GM18858 (cell line): ENCODE measurements at regions not wholly inside any gene's neighbourhood (a gene's known extent, or its start where the extent isn't known, plus 50 kb on each side); places are given as distances from the start of the nearest gene placed in this dataset.

Experiments used
- ATAC-seq: cut with Tn5 transposase; IDR thresholded peaks from one replicate; pipeline ENCODE4 v1.9.1; 2021; ENCODE audit not compliant: unreplicated experiment

GRCh38 chr4:59068722-59069418 is 1958.7 kb upstream of the IGFBP7 start:
- no peak for ATAC-seq

DNA sequence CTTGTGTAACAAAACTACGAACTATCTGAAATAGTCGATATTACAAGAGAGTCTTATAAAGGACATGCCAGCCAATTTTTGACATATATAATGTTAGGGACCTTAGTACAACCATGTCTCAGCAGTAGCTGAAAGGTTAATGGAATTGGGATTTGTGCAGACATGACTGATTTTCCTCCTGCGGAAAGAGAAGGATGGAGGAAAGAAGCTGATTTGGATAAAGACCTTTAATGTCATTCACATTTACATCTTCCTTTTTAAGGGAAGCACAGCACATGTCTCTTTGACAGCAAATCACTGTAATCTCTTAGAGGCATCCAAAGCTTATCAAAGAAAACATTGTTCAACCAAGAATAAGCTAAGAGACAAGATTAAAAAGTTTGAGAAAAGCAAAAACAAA is 1976.2 kb upstream of the IGFBP7 start:
- ATAC-seq = no peak

GRCh38 chr4:59091146-59092142 is 1981.3 kb upstream of the IGFBP7 start:
- no peak for ATAC-seq

GRCh38 chr4:59094505-59094904 is 1984.3 kb upstream of the IGFBP7 start:
- no peak for ATAC-seq

DNA sequence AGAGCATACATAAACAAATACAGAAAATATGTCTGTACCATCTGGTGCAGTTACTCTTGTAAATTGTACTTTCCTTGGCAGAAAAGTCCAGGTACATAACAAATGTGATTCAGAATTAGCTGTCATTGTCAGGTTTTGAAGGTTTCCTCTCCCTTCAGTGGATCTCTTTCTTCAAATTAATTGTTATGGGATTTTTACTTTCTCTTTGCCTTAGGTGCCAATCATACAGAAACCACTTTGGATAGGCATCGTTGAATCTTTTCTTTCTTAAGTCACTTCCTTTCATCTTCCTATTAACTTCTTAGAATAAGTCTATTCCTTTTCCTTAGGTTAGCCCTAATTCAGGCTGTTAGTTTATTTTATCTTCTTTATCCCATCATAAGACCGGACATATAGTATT is 1992.1 kb upstream of the IGFBP7 start:
- ATAC-seq = no peak

DNA sequence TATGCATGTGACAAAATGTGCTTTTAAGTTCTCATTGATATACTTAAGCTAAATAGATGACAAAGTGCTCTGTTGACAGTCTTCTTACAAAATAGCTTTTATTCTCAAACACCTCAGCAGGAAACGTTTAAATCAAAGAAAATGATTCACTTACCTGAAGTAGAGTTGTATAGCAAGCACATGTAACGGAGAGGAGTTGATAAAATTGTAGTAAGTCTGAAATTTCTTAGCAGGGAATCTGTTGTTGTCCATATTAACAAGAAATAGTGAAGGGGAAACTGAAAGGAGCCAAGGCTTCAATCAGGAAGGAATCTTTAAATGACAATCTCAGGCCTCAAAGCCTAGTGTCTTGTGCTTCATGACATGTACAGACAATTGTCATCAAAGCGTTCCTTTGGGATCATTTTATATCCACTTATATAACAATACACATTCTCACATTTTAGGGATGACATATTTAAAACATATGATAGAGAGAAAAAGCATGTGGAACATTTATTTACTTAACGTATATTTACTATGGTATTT is 2010.2 kb upstream of the IGFBP7 start:
- ATAC-seq = no peak

DNA sequence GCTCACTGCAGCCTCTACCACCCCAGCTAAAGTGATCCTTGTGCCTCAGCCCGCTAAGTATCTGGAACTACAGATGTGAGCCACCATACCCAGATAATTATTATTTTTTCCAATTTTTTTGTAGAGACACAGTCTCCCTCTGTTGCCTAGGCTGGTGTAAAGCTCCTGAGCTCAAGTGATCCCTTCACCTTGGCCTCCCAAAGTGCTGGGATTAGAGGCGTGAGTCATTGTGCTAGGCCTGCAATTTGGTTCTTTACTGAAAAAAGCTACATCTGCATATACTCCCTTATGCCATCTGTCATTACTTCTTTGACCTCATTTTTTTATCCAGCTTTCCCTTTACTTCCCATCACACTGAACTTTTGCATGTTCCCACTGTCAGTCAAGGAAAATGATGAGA is 2012.4 kb upstream of the IGFBP7 start:
- no peak for ATAC-seq

GRCh38 chr4:59126159-59126558 is 2016.0 kb upstream of the IGFBP7 start:
- ATAC-seq = no peak

DNA sequence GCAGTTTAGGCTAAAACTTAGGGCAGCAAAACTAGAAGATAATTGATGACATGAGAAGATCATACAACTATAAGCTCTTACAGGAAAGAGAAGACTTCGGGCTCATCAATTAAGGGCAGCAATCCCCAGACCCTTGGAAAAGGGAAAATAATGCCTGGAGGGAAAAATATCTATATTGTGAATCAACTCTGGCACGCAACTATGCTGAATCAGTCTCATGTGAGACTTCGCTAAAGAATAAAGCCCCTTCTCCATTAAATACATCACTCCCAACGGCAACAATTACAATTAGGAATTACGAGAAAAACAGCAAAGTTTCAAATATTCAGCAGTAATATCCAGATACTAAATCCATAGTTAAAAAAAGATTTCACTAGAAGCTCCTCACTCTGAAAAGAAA is 2016.8 kb upstream of the IGFBP7 start:
- ATAC-seq = no peak

- no peak for ATAC-seq
These were observed 2017.6 kb upstream of the IGFBP7 start for GRCh38 chr4:59127743-59128142.

GRCh38 chr4:59135248-59135985 is 2025.2 kb upstream of the IGFBP7 start:
- ATAC-seq = no peak

DNA sequence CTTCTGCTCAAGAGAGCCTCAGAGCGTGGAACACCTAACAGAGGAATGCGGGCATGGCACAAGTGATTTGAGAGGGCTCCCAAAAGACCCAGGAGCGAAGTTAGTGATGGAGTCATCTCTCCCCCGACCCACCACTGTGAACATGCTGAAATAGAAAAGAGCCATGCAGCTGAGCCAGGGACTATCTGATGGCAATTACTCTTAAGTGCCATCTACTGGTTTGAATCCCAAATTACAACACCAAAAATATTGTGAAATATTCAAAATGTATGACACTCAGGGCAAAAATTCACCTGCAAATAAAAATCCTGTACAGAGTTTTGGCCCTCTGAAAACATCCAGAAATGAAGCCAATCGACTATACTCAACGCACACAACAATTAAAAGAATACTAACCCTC is 2038.9 kb upstream of the ADGRL3 start:
- no peak for ATAC-seq

GRCh38 chr4:59175617-59176016 is 2024.5 kb upstream of the ADGRL3 start:
- no peak for ATAC-seq

- no peak for ATAC-seq
These were observed 2020.8 kb upstream of the ADGRL3 start for GRCh38 chr4:59179372-59179771.

DNA sequence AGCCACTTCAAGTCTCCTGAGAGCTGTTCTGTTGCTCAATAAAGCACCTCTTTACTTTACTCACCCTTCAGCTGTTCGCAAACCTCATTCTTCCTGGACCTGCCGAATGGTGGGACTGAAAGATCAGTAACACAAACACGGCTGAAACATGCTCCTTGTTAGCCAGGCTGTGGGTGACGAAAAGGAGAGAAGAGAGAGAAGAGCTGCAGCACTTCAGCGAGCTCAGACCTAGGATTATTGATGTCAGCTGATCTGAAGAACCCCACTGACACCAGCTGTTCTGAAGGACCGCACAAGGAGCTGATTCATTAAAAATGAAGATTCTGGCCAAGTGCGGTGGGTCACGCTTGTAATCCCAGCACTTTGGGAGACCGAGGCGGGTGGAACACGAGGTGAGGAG is 2020.0 kb upstream of the ADGRL3 start:
- ATAC-seq = no peak

GRCh38 chr4:59180969-59181368 is 2019.2 kb upstream of the ADGRL3 start:
- no peak for ATAC-seq

GRCh38 chr4:59195839-59196238 is 2004.3 kb upstream of the ADGRL3 start:
- ATAC-seq = no peak

GRCh38 chr4:59200992-59201391 is 1999.1 kb upstream of the ADGRL3 start:
- ATAC-seq = no peak

DNA sequence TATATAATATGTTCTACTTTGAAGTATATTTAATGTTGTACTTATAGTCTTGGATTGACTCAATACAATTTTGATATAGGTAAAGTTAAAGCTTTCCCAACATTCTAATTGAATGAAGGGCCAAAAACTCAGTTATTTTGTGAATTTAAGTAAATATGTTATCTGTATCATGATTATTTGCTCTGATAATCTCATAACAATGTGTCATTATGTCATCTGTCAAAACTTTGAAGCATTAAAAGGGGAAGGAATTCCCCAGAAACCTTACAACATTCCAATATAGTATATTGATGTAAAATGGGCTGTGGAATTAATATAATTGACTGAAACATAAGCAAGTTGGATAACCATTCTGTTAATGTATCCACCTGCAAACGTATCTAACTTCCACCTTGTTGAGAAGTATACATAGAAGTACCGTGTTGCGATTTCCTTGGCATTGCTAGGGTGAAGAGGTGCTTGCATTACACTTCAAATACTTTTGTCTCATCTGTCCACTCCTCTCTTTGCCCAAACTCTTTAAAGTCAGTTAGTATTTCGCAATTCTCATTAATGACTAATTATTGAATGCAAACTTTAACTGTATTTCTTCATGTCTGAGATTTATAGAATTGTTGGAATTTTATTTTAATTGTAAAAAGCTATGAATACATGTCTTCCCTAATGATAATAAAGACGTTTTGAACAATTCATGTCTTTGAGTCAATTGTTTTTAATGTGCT is 1982.1 kb upstream of the ADGRL3 start:
- ATAC-seq = no peak

GRCh38 chr4:59222221-59222620 is 1977.9 kb upstream of the ADGRL3 start:
- ATAC-seq = no peak
